PFSK-1 (cell line): ENCODE measurements at regions not wholly inside any gene's neighbourhood (a gene's known extent, or its start where the extent isn't known, plus 50 kb on each side); places are given as distances from the start of the nearest gene placed in this dataset.

Experiments used
- FOXP2 ChIP-seq: optimal IDR thresholded peaks from 2 replicates; pipeline ENCODE3; 2011; ENCODE audit warnings: borderline replicate concordance, control low read depth, inconsistent platforms; ENCODE audit not compliant: insufficient read depth; ENCODE audit errors: extremely low read length, extremely low read depth
- POLR2AphosphoS5 ChIP-seq: IDR thresholded peaks from 2 replicates; pipeline ENCODE4 v1.6.1; 2012; ENCODE audit warnings: low read depth, mild to moderate bottlenecking, control low read depth, low read length, moderate library complexity
- SIN3A ChIP-seq: IDR thresholded peaks from 2 replicates; pipeline ENCODE4 v1.6.1; 2012; ENCODE audit warnings: mild to moderate bottlenecking, low read length, moderate library complexity, borderline replicate concordance; ENCODE audit not compliant: insufficient read depth
- TAF1 ChIP-seq: IDR thresholded peaks from 2 replicates; pipeline ENCODE4 v1.6.1; 2012; ENCODE audit warnings: low read length, control low read depth, borderline replicate concordance; ENCODE audit not compliant: insufficient read depth
- TF ChIP-seq, protein P1 (sequence below), 2 experiments: IDR thresholded peaks; 2 replicates each; pipeline versions ENCODE4 v1.6.1 to v1.8.0; 2011 to 2012; ENCODE audit warnings: low read depth in 2 of 2, low read length in 2 of 2, control low read depth in 1 of 2, inconsistent platforms in 1 of 2, mild to moderate bottlenecking in 1 of 2, moderate library complexity in 1 of 2; ENCODE audit not compliant: insufficient read depth in 1 of 2

GRCh38 chr6:104229057-104229456 is 630.7 kb downstream of the HACE1 start:
- TF ChIP-seq SIN3A: no peak

DNA sequence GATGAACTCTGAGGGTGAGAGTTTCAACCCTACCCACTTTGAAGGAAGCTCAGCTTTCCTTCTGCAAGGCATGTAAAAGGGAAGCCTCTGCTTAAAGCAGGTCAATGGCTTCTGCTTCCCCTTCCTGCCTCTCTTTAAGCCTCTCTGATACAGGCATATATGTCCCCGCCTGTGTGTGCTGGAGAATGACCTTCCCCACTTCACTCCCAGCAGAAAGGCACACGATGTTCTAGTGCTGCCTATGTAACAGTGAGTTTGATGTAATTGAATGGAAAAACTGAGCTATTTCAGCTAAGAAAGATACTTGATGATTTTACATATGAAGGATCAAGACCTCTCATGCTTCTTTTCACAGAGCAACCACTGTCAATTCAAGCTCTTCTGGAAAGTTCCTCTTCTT is 632.2 kb downstream of the HACE1 start:
- no peak for TF ChIP-seq FOXP2
- no peak for TF ChIP-seq POLR2AphosphoS5
- no peak for TF ChIP-seq SIN3A
- no peak for TF ChIP-seq TAF1
- TF ChIP-seq, protein P1, sequence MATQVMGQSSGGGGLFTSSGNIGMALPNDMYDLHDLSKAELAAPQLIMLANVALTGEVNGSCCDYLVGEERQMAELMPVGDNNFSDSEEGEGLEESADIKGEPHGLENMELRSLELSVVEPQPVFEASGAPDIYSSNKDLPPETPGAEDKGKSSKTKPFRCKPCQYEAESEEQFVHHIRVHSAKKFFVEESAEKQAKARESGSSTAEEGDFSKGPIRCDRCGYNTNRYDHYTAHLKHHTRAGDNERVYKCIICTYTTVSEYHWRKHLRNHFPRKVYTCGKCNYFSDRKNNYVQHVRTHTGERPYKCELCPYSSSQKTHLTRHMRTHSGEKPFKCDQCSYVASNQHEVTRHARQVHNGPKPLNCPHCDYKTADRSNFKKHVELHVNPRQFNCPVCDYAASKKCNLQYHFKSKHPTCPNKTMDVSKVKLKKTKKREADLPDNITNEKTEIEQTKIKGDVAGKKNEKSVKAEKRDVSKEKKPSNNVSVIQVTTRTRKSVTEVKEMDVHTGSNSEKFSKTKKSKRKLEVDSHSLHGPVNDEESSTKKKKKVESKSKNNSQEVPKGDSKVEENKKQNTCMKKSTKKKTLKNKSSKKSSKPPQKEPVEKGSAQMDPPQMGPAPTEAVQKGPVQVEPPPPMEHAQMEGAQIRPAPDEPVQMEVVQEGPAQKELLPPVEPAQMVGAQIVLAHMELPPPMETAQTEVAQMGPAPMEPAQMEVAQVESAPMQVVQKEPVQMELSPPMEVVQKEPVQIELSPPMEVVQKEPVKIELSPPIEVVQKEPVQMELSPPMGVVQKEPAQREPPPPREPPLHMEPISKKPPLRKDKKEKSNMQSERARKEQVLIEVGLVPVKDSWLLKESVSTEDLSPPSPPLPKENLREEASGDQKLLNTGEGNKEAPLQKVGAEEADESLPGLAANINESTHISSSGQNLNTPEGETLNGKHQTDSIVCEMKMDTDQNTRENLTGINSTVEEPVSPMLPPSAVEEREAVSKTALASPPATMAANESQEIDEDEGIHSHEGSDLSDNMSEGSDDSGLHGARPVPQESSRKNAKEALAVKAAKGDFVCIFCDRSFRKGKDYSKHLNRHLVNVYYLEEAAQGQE (IDR thresholded peaks at IDR 0.05; ENCODE audit: insufficient read depth in 1 of 2, low read depth in 2 of 2, low read length in 2 of 2): no peak

DNA sequence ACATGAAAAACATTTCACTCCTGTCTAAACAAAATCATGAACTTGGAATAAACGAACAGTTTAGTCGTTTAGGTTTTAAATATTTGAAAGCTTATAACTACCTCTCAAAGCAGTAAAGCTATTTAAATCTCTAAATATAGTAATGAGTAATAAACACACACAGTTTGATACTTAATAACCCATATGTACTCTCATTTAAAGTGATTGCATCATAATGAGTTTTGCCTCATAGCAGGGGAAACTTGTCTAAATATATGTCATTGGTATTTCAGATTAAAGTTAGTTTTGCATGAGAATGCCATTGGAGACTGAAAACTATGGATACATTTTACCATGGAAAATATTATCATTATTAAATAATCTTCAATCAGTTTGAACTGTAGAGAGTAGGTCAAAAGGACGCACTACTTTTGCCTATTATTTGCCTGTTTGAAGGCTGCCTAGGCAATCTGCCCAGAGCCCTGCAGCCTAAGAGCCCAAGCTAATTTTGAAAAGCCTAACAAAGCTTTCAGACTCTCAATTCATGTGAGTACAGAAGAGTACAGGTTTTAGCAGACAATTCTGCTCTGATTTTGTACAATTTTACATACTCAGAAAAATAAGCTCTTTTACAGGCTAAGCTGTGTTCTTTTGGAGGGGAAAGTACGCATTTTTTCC is 632.8 kb downstream of the HACE1 start:
- no peak for TF ChIP-seq POLR2AphosphoS5
- TF ChIP-seq FOXP2: no peak
- TF ChIP-seq, protein P1 (IDR thresholded peaks at IDR 0.05; ENCODE audit: insufficient read depth in 1 of 2, low read depth in 2 of 2, low read length in 2 of 2): no peak
- TF ChIP-seq SIN3A: no peak
- TF ChIP-seq TAF1: no peak

- TF ChIP-seq POLR2AphosphoS5 (no peak), FOXP2 (no peak), TAF1 (no peak), SIN3A (no peak)
- TF ChIP-seq, protein P1 (IDR thresholded peaks at IDR 0.05; ENCODE audit: insufficient read depth in 1 of 2, low read depth in 2 of 2, low read length in 2 of 2): no peak
Measured at GRCh38 chr6:104218116-104218515, 641.6 kb downstream of the HACE1 start.

DNA sequence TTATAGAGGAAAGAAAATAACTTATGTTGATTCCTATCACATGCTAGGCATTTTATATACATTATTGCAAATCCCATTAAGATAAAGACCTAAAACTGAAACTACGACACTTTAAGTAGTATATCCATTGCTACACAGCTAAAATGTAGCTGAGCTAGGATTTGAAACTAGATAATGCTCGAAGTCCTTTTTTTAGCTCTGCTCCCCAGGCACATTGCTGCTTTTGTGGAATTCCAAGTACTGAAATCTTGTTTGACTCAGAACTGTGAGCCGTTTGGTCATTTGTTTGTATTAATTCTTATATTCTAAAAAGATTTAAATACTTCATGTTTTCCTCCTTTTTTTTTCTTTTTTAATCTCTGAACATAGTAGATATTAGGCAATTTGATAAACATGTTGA is 644.8 kb downstream of the HACE1 start:
- TF ChIP-seq FOXP2 (no peak), POLR2AphosphoS5 (no peak), TAF1 (no peak), SIN3A (no peak)
- TF ChIP-seq, protein P1 (IDR thresholded peaks at IDR 0.05; ENCODE audit: insufficient read depth in 1 of 2, low read depth in 2 of 2, low read length in 2 of 2): no peak
